ENCODE measurements at regions not wholly inside any gene's neighbourhood (a gene's known extent, or its start where the extent isn't known, plus 50 kb on each side); places are given as distances from the start of the nearest gene placed in this dataset.

- DNase-seq = no peak
Observed at GRCh38 chr1:106646261-106646784, 410.2 kb upstream of the PRMT6 start.

GRCh38 chr1:106646816-106647215 is 409.7 kb upstream of the PRMT6 start:
- DNase-seq = no peak

- DNase-seq = no peak
Observed at GRCh38 chr1:106651028-106651762, 405.3 kb upstream of the PRMT6 start.

GRCh38 chr1:106659490-106660244 is 396.8 kb upstream of the PRMT6 start:
- no peak for DNase-seq

GRCh38 chr1:106675558-106675957 is 380.9 kb upstream of the PRMT6 start:
- DNase-seq = no peak

GRCh38 chr1:106676021-106676420 is 380.5 kb upstream of the PRMT6 start:
- DNase-seq = no peak

- no peak for DNase-seq
Observed at GRCh38 chr1:106677181-106677580, 379.3 kb upstream of the PRMT6 start.

- no peak for DNase-seq
Observed at GRCh38 chr1:106677721-106678120, 378.8 kb upstream of the PRMT6 start.

- no peak for DNase-seq
Observed at GRCh38 chr1:106678279-106679050, 378.0 kb upstream of the PRMT6 start.

- no peak for DNase-seq
Observed at GRCh38 chr1:106680216-106680615, 376.3 kb upstream of the PRMT6 start.

- no peak for DNase-seq
Observed at GRCh38 chr1:106680776-106681344, 375.6 kb upstream of the PRMT6 start.

- no peak for DNase-seq
Observed at GRCh38 chr1:106681939-106682522, 374.4 kb upstream of the PRMT6 start.

- no peak for DNase-seq
Observed at GRCh38 chr1:106688446-106688845, 368.0 kb upstream of the PRMT6 start.

- DNase-seq = no peak
Observed at GRCh38 chr1:106698660-106699059, 357.8 kb upstream of the PRMT6 start.

- DNase-seq = no peak
Observed at GRCh38 chr1:106699433-106699832, 357.0 kb upstream of the PRMT6 start.

- DNase-seq = no peak
Observed at GRCh38 chr1:106700211-106700610, 356.3 kb upstream of the PRMT6 start.

- DNase-seq = no peak
Observed at GRCh38 chr1:106705971-106706370, 350.5 kb upstream of the PRMT6 start.

GRCh38 chr1:106717591-106717990 is 338.9 kb upstream of the PRMT6 start:
- DNase-seq = no peak

GRCh38 chr1:106721790-106722189 is 334.7 kb upstream of the PRMT6 start:
- DNase-seq = no peak

- DNase-seq = no peak
Observed at GRCh38 chr1:106722466-106722865, 334.0 kb upstream of the PRMT6 start.

GRCh38 chr1:106727171-106727570 is 329.3 kb upstream of the PRMT6 start:
- no peak for DNase-seq

GRCh38 chr1:106746448-106747085 is 309.9 kb upstream of the PRMT6 start:
- DNase-seq = no peak

Measured in DMS53 (cell line).